Subcutaneous abdominal adipose tissue (tissue), 5 donors: ENCODE measurements at regions not wholly inside any gene's neighbourhood (a gene's known extent, or its start where the extent isn't known, plus 50 kb on each side); places are given as distances from the start of the nearest gene placed in this dataset.
"Not testable (repeated sequence)": the region's sequence is repeated elsewhere in the genome, so short reads cannot be mapped to it uniquely, and the experiment has no call there.

ENCODE experiments used
- H3K27ac ChIP-seq: one replicate; pipeline ENCODE4 v1.7.0; 2013; ENCODE audit warnings: low read depth, mild to moderate bottlenecking, inconsistent platforms, low read length, moderate library complexity
- H3K27me3 ChIP-seq, 5 donors: one replicate each; pipeline ENCODE4 v1.7.0; 2013; ENCODE audit warnings: low read length in 5 of 5, inconsistent platforms in 1 of 5; ENCODE audit not compliant: control insufficient read depth in 5 of 5, insufficient read depth in 4 of 5
- H3K36me3 ChIP-seq, 5 donors: one replicate each; pipeline ENCODE4 v1.7.0; 2013; ENCODE audit warnings: low read length in 5 of 5; ENCODE audit not compliant: control insufficient read depth in 5 of 5, insufficient read depth in 5 of 5
- H3K4me1 ChIP-seq, 5 donors: one replicate each; pipeline ENCODE4 v1.7.0; 2013; ENCODE audit warnings: low read length in 5 of 5, mild to moderate bottlenecking in 3 of 5, moderate library complexity in 1 of 5; ENCODE audit not compliant: control insufficient read depth in 5 of 5, insufficient read depth in 5 of 5
- H3K4me3 ChIP-seq, 5 donors: one replicate each; pipeline ENCODE4 v1.7.0; 2013; ENCODE audit warnings: low read length in 5 of 5, low read depth in 1 of 5
- H3K9ac ChIP-seq, 5 donors: one replicate each; pipeline ENCODE4 v1.7.0; 2013; ENCODE audit warnings: low read length in 5 of 5, mild to moderate bottlenecking in 4 of 5, moderate library complexity in 3 of 5
- H3K9me3 ChIP-seq, 5 donors: one replicate each; pipeline ENCODE4 v1.7.0; 2013; ENCODE audit warnings: low read length in 5 of 5; ENCODE audit not compliant: control insufficient read depth in 5 of 5
- donor health status: healthy.
- donor health status: healthy.
- donor health status: healthy.
- donor health status: healthy.
- donor health status: healthy.

GRCh38 chr12:131471946-131472732 lies 238.8 kb upstream of the SFSWAP start:
- H3K9ac ChIP-seq: no peak overlapping the region
- H3K36me3 ChIP-seq: no peaks in the 10 kb centered on the region
- H3K9me3 ChIP-seq: peaks cover 0 to 2% (median under 1%) of the 10 kb centered on the region in 5 donors
- no peak overlapping the region for H3K27ac ChIP-seq
- H3K4me3 ChIP-seq: no peak overlapping the region
- peaks cover 0 to 5% (median 3%) of the 10 kb centered on the region in 5 donors for H3K27me3 ChIP-seq
- H3K4me1 ChIP-seq: peaks cover 0 to 14% (median 12%) of the 10 kb centered on the region in 5 donors

GRCh38 chr12:131473261-131473660 lies 237.6 kb upstream of the SFSWAP start:
- Histone ChIP-seq H3K27me3 (peaks cover 0 to 5% (median 3%) of the 10 kb centered on the region in 5 donors), H3K4me1 (peaks cover 0 to 14% (median 12%) of the 10 kb centered on the region in 5 donors), H3K27ac (no peak overlapping the region), H3K4me3 (no peak overlapping the region), H3K36me3 (no peaks in the 10 kb centered on the region), H3K9ac (no peak overlapping the region), H3K9me3 (no peaks in the 10 kb centered on the region)

DNA sequence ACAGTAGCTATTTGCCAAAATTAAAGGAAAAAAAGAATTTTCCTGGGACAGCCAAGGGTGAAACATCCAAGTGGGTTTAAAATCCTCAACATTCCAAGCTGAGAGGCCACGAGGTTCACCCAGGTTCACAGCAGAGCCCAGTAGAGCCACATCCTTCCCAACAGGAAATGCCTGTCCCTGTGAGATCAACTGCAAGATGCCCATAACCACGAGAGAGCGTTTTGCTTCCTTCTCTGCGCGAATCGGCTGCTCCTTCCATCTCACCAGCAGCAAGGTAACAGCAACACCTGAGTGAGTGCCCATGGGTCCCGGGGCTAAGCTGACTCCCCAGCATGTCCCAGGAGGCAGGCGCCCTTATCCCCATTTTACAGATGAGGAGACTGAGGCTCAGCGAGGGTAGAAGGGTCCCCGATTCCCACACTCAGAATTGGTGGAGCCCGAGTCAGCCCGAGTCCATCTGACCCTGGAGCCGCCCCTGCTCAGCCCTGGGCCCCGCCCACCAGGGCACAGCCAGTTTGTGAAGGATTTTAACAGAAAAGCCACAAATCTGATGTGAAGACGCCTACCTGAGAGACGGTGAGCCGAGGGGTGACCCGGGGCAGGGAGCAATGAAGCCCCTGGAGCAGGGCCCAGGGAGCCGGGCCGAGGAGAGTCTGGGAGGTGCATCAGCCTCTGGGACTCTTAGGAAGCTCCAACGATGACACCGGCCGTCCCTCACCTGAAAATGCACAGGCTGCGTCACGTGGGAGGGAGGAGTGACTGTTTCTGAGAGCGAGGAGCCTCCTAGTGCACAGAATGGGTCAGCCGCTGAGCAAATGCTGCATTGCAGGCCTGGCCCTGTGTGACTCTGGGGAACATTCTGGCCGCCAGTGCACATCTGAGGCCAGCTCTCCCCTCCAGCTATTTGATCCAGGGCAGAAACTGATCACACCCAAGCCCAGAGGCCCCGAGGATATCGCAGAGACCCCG lies 236.9 kb upstream of the SFSWAP start:
- no peak overlapping the region for H3K9ac ChIP-seq
- H3K27ac ChIP-seq: no peak overlapping the region
- no peaks in the 10 kb centered on the region for H3K9me3 ChIP-seq
- peaks cover 0 to 14% (median 12%) of the 10 kb centered on the region in 5 donors for H3K4me1 ChIP-seq
- H3K27me3 ChIP-seq: peaks cover 0 to 5% (median 3%) of the 10 kb centered on the region in 5 donors
- H3K4me3 ChIP-seq: peak overlapping the region in 3 of 5 donors; percentile 8 to 44 (median 26)
- no peaks in the 10 kb centered on the region for H3K36me3 ChIP-seq

- not testable (repeated sequence) for H3K27me3 ChIP-seq, H3K27ac ChIP-seq, H3K36me3 ChIP-seq, H3K9ac ChIP-seq, H3K9me3 ChIP-seq, H3K4me3 ChIP-seq
- H3K4me1 ChIP-seq: peaks cover 0 to 14% (median 12%) of the 10 kb centered on the region in 5 donors
These were observed 235.9 kb upstream of the SFSWAP start for GRCh38 chr12:131475012-131475411.

- no peak overlapping the region for H3K9ac ChIP-seq
- H3K27ac ChIP-seq: no peak overlapping the region
- H3K27me3 ChIP-seq: peaks cover 0 to 7% (median 0%) of the 10 kb centered on the region in 5 donors
- peaks cover 0 to 14% (median 9%) of the 10 kb centered on the region in 5 donors for H3K4me1 ChIP-seq
- no peaks in the 10 kb centered on the region for H3K36me3 ChIP-seq
- H3K9me3 ChIP-seq: no peaks in the 10 kb centered on the region
- no peak overlapping the region for H3K4me3 ChIP-seq
These were observed 233.3 kb upstream of the SFSWAP start for GRCh38 chr12:131477613-131478012.

GRCh38 chr12:131478468-131478867 lies 232.4 kb upstream of the SFSWAP start:
- no peaks in the 10 kb centered on the region for H3K9me3 ChIP-seq
- H3K4me1 ChIP-seq: peaks cover 0 to 14% (median 9%) of the 10 kb centered on the region in 5 donors
- peaks cover 0 to 10% (median 3%) of the 10 kb centered on the region in 5 donors for H3K27me3 ChIP-seq
- H3K9ac ChIP-seq: no peak overlapping the region
- no peaks in the 10 kb centered on the region for H3K36me3 ChIP-seq
- H3K4me3 ChIP-seq: no peak overlapping the region
- no peak overlapping the region for H3K27ac ChIP-seq

DNA sequence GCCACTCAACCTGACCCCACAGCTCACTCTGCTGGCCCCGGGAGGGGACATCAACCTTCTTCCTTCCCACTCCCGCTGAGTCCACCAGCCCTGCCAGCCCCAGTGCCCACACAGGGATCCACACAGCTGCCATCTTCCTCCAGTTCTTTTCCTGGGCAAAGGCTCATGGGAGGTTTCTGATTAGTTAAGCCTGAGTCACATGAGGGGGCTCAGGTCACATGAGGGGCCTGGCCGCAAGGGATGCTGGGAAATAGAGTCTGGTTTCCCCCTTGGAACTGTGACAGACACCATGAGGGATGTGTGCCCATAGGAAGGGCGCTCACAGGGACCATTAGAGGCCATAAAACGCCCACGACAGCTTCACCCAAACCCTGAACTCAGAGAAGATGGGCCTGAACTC lies 228.7 kb upstream of the SFSWAP start:
- no peak overlapping the region for H3K4me3 ChIP-seq
- H3K9ac ChIP-seq: no peak overlapping the region
- H3K27me3 ChIP-seq: peaks cover 0 to 6% (median 3%) of the 10 kb centered on the region in 5 donors

GRCh38 chr12:131482686-131483085 lies 228.2 kb upstream of the SFSWAP start:
- H3K27ac ChIP-seq: no peak overlapping the region
- no peaks in the 10 kb centered on the region for H3K36me3 ChIP-seq
- no peaks in the 10 kb centered on the region for H3K9me3 ChIP-seq
- H3K4me1 ChIP-seq: peaks cover 0 to 4% (median 0%) of the 10 kb centered on the region in 5 donors
- peaks cover 0 to 6% (median 3%) of the 10 kb centered on the region in 5 donors for H3K27me3 ChIP-seq
- no peak overlapping the region for H3K9ac ChIP-seq
- H3K4me3 ChIP-seq: no peak overlapping the region

More for the DNA sequence above, 228.7 kb upstream of the SFSWAP start:
- no peaks in the 10 kb centered on the region for H3K4me1 ChIP-seq
- no peak overlapping the region for H3K27ac ChIP-seq
- no peaks in the 10 kb centered on the region for H3K9me3 ChIP-seq
- H3K36me3 ChIP-seq: no peaks in the 10 kb centered on the region

GRCh38 chr12:131486451-131487230 lies 224.2 kb upstream of the SFSWAP start:
- H3K9me3 ChIP-seq: no peaks in the 10 kb centered on the region
- H3K9ac ChIP-seq: no peak overlapping the region
- H3K36me3 ChIP-seq: no peaks in the 10 kb centered on the region

More at GRCh38 chr12:131486451-131487230, 224.2 kb upstream of the SFSWAP start:
- Histone ChIP-seq H3K4me1 (peaks cover 0 to 11% (median 6%) of the 10 kb centered on the region in 5 donors), H3K27ac (no peak overlapping the region), H3K27me3 (peaks cover 0 to 6% (median 3%) of the 10 kb centered on the region in 5 donors), H3K4me3 (no peak overlapping the region)
